HG03135 (cell line): ENCODE measurements at regions not wholly inside any gene's neighbourhood (a gene's known extent, or its start where the extent isn't known, plus 50 kb on each side); places are given as distances from the start of the nearest gene placed in this dataset.
"Not testable (repeated sequence)": the region's sequence is repeated elsewhere in the genome, so short reads cannot be mapped to it uniquely, and the experiment has no call there.

Experiments
- ATAC-seq: cut with Tn5 transposase; IDR thresholded peaks from one replicate; pipeline ENCODE4 v1.9.1; 2021; ENCODE audit warnings: mild to moderate bottlenecking, moderate library complexity; ENCODE audit not compliant: unreplicated experiment

DNA sequence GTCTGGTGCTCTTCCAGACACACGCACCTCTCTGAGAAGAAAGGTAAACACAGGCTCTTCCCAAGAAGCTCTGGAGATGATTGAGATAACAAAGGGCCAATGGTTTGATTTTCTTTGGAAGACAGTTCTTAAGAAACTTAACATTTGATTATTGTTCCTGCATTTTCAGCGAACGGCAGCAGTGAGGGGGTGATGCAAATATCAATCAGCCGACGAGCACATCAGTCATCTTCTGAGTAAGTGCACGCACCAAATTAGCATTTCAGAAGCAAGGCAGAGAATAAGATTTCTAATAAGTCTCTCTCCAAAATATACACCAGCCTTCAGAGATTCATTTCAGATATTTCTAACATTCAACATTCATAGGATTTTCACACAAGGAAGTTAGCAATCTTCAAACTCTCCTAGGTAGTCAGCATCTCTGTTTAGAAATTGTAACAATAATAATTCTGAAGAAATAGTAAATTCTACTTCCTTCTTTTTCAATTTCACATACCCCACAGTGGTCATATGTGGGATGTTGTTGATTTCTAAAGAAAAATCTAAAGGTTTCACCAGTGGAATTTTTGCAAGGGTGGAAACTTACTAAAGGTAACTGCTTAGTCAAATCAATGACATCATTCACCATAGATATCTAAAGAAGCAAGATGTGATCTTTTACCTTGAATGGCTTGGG lies 250.3 kb downstream of the SEC61B start:
- ATAC-seq = no peak

DNA sequence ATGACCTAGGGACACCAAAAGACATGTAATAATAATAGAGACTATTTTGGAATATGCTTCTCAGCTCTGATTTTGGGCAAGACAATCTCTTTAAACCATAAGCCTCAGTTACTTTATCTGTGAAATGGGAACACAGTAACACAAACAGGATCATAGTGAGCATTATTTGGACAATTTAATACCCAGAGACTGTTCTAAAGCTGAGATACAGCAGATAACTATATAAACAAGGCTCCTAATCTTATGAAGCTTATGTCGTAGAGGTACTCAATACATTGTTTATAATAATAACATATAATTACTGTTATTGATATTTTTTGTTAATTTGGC lies 250.8 kb downstream of the SEC61B start:
- ATAC-seq = no peak

DNA sequence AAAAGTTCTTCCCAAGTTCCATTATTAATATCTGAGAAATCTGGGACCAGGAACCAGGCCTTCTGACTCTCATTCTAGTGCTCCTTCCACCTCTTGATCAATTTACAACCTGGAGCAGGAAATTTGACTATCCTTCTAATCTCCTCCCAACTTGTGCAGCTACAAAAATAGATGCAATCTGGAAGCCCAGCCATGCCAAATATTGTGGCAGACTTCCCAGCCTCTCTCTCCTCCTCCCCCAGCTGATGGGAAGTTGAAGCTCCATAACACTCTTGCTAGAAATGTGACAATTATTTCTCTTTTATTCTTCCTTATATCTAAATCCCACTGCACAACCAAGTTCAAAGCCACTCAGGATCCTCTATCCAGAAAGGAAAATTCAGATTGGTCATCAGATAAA lies 252.1 kb downstream of the SEC61B start:
- ATAC-seq = no peak

DNA sequence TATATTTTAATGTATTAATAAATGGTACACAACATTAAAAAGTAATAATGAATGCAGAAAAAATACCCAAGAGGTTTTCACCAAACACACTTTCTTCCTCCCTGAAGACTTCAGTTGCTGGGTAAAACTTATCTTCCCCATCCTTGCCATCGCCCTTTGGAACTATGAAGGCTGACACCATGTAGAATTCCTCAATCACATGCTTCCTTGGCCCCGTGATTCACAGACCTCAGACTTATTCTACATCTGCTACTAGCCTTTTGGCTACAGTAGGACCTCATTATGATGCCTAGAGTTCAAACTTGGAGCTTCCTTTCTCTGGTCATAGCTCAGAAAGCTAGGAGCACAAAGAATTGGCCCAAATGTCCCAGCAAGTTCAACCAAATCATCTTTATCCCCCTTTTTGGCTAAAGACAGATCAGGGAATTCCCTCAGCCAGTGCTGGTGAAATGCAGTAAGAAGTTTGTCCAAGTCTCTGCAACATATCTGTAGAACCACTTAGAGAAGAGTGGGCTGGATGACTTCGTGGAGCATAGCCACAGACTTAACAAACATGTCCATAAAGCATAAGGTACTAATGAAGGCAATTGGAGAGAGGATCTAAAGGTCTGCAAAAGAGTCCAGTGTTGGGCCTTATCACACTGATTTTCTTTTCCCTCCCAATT lies 253.5 kb downstream of the SEC61B start:
- ATAC-seq = no peak

DNA sequence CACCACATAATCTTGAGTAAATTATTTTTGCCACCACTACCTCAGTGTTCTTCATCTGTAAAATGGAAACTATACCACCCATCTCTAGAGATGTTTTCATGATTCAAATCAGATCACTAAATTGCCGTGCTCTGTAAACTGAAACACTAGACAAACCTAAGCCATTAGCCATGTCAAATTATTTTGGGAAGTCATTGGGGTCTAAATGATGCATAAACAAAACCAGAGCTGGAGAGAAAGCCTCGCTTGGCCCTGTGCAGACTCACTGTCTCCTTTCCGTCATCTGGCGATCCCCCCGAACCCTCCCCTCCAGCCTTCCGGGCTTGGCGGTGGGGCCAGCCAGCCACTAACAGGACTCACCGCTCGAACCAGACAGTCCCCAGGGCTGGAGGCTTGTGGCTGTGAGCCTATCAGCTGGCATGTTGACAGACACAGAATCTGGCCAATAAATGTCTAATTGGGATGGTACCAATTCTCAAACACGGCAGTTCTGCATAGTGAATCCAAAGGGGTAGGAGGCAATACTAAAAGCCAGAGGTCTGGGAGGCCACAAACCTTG lies 256.5 kb downstream of the SEC61B start:
- no peak for ATAC-seq

DNA sequence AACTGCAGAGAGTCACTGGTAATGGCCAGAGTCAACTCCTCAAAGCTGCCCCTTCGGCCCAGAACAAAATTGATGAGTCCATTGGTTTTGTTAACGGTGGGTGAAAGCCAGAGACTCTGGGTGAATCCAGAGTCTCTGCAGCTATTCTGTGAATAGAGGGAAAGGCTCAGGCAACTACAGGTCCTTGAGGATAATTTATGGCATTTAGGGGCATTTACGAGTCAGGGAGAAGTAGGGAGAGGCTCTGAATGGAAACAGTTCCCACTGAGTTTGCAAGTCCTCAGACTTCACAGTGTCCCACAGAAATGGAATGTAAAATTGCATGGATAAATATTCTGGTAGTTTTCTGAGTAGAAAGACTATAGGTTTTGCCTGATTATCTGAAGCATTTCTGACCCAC lies 257.8 kb downstream of the SEC61B start:
- ATAC-seq = no peak

DNA sequence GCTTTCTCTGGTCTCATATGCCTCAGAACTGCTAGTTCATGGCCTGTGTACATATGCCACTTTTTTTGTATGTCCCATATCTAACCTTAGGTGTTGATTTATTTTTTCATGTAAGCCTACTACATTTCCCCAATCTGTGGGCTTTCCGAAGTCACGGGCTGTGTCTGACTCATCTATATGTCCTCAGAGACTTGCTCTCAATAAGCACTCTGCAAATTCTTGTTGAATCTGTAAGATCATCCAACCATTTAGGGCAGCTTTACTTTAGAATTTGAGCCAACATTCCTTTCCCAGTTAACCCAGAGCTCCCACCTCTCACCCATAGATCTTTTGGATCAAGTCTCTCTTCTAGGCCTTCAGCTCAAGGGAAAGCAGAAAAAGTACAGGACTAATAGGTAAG lies 263.4 kb downstream of the SEC61B start:
- ATAC-seq = no peak

DNA sequence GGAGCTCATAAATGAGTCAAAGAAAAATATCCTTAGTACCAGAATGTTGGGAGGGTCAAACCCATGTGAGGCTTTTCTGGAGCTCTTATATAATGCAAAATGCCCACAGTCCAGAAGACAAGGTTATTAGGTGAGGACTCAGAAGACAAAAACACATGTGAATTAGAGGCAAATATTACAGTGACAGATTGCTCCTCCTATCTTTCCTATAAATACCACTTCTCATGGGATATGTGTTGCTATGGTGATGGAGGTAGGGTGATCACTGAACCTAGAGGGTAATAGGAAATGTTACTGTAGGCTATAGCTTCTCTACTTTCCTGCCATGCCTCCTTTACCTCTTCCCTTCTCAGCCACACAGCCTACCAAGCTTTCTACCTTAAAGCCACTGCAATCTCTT lies 264.6 kb downstream of the SEC61B start:
- no peak for ATAC-seq

DNA sequence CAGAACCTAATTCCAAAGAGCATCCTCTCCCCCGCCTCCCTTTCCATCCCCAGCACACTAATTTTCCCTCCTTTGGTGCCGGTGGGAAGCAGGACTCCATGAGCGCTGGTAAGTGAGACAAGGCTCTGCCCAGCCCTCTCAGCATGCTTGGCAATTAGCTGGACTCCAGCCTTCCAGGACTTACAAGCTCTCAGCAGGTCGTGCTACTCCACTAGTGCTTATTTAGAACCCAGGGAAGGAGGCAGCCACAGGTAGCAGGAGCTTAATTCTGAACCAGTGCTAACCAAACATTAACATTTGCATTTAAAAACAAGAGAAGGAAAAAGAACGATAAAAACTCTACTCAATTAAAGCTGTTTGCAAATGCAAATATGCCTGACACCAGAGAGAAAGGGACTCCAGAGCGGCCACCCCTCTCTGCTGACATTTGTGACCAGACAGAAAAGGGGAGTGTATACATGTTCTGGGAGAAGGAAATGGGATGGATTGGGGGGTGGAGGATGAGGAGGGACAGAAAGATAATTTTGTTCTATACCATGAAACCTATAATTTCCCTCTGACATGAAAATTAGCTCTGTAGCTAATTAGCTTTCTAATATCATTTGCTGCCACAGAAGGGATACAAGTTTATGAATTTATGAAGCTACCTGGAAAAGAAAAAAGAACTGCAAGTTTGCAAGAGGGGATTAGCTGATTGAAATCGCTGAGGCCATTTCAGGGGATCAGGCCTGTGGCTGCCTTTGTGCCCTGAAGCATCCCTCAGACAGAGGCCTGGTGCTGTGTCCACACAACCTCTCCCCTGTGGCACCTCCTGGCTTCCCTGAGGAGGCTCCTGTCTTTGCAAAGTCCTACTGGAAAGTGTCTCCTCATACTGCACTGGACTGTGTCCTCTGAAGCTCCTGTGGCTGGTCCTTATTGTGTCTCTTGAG lies 266.3 kb downstream of the SEC61B start:
- no peak for ATAC-seq

DNA sequence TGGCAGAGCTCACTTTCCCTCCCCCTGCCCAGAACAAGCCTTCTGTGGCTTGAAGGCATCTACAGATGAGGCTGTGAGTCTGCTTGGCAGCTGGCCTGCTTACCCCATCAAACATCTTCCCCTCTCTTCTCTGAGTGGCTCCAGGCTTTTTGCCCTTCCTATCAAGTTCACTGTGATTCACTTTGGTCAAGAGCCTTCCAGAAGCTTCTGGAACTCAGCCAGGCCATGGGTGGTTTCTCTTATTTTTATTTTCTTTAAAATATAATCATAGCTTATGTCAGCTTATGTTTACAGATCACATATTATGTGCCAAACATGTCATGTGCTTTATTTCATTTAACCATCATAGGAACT lies 267.0 kb downstream of the SEC61B start:
- no peak for ATAC-seq

DNA sequence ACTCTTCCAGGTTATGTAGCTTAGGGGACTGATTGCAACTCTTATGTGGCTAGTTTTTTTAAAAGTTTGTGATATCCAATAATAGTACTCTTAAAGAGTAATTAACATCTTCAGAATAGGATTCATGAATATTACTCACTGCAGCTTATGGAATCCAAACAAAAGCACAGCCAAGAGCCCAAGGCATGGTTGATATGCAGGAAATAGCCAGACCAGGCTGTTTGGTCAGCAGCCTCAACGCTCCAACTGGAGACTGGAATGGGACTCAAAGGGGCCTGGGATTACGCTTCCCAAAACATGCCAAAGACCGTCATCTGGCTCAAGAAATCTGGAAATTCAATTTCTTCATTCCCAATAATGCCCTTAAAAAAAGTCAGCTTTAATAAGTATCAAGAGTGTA lies 268.6 kb downstream of the SEC61B start:
- no peak for ATAC-seq

DNA sequence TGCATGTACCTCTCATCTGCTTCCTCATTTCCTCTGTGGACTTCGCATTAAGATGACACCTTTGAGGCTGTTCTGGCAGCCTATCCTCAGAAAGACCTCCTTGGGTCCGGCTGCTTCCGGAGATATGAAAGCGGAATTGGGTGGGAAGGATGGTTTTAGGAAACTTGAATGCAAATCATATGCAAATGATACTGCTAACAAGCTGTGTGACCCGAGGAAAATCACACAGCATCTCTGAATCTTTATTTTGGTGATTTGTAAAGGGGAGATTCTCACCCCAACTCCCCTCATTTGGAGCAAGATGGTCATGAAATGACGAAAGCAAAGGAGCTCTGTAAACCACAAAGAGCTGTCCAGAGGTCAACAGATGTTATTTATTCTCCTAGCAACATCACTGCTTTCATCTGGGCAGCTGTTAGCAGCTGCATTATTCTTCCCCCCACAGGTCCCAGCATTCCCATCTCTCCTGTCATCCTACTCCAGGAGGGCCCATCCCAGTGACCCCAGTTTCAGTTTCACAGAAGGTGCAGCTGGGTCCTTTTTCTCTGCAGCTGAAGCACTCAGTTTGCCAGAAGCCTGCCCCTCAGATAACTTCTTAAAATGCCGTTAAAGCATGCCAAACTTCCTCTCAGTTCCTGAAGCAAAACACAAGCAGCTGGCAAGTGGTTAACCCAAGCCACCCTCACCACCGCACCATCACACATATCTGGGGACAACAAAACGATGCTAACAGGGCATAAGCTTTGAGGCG lies 269.5 kb downstream of the SEC61B start:
- peak; percentile 74 for ATAC-seq

DNA sequence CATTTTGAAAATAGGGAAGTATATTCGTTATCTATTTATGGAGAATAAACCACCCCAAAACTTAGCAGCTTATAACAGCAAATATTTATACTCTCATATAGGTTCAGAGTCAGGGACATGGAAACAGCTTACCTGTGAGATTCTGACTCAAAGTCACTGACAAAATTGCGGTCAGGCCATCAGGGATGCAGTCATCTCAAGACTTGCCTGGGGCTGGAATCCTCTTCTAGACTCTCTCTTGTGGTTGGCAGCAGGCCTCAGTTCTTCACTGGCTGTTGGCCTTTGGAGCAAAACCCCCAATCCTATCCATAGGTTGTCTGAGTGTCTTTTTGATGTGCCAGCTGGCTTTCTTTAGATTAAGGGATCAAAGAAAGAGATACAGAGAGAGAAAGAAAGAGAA lies 275.6 kb downstream of the SEC61B start:
- ATAC-seq = no peak

DNA sequence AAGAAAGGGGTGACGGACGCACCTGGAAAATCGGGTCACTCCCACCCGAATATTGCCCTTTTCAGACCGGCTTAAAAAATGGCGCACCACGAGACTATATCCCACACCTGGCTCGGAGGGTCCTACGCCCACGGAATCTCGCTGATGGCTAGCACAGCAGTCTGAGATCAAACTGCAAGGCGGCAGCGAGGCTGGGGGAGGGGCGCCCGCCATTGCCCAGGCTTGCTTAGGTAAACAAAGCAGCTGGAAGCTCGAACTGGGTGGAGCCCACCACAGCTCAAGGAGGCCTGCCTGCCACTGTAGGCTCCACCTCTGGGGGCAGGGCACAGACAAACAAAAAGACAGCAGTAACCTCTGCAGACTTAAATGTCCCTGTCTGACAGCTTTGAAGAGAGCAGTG lies 276.9 kb downstream of the SEC61B start:
- not testable (repeated sequence) for ATAC-seq

DNA sequence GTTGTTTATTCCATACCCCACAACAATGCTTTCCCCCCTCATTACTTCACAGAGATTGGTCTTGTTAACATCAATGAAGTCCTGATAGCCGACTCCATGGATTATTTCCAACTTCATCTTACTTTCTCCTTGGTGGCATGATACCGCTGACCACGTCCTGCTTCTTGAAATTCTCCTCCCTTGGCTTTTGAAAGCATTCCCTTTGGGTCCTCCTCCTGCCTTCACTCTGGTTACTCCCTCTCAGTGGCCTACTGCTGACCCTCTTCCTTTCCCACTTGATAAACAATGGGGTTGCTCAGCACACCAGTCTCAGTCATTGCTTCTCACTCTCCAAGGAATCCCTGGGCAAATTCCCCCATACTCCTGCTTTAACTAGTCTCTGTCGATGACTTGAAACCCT lies 283.9 kb downstream of the SEC61B start:
- no peak for ATAC-seq

DNA sequence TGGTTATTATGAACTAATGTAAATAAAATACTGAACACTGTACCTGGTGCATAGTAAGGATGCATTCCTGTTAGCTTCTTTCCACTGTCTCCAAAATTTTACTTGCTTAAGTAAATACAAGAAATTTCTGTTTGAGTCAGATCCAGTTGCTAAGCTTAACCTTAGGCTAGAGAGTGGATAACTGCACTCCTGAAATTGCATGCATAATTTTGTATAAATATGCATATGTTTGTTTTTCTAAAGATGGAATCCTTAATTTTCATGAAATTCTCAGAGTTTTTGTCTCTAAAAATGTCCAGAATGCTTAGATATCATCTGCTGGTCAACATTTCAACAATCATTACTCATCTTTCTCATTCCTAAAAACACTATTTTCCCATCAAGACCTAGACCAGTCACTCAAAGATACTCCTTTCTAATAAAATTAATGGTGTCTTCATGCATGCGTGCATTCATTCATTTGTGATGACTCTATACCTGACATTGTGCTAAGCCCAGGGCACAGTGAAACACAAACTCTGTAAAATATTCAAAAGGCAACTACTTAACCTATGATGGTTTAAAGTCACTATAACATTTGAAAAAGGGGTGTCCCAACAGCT lies 284.8 kb downstream of the SEC61B start:
- no peak for ATAC-seq

DNA sequence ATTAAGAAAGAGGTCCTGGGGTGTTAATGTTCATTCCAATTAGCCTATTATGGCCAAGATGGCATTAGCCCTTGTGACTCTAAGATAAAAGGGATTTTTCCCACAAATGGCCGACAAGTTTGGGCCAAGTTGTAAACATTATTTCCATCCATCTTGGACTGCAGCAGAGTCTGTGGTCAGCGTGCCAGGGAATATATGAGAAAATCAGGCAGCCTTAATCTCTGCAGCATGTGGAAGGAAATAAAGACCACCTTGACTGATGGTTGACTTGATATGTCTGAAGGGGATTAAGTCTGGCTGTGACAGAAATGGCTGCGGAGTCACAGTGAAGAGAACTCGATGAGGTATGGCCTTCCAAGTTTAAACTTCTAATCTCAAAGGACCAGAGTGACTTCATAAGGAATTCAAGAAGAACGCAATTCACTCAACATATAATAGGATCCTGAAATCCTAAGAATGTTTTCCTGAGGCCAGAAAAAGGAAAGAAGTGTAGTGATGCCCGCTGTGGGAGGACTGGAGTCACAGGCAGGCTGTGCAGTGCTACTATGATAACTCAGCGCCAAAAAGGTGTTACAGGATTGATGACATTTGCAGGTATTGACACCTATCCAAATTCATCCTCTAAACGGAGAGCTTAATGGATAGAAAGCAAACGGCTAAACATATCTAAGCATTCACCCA lies 287.1 kb downstream of the SEC61B start:
- no peak for ATAC-seq

DNA sequence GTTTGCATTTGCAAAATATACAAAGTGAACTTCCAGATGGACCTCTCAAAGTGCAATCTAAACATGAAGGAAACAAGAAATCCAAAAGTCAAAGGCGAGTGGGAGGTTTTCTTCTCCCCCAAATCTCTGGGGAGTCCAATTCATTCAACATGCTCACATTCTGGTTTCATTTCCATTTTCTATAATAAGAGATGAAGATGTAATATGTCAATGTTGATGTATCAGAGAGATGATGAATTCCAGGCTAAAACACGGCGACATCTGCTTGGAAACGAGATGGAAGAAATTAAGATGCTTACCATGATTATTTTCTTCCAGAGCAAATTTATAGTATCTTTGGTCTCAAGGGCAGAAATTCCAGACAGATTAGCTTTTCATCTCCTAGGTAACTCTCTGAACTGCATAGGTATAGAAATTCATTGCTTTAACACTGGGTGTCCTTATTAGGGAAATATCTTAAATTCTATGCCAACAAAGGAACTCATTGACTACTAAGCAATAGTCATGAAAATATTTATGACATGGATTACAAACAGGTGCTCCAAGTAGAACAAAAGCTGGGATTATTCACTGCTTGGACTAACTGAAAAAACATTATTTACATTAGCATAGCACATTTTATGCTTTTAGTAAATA lies 287.9 kb downstream of the SEC61B start:
- ATAC-seq = no peak

DNA sequence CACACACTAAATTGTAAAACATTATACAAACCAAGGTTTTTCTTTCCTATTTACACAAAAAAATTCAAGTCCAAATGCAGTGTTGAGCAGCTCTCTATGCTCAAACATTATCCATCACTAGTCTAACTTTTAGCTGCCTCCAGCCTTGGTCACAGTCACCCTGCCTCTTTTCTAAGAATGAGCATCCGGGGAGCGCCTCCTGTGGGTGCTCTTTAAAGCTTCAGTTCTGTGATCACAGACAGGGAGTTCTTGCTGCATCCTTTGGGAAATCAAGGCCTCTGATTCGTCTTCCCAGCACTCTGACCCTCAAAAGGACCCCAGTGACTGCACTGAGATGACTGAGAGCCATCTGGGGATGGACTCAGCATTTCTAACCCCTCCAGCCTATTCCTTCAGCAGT lies 289.6 kb downstream of the SEC61B start:
- ATAC-seq = no peak
